KOPT-K1 (cell line): ENCODE measurements at regions not wholly inside any gene's neighbourhood (a gene's known extent, or its start where the extent isn't known, plus 50 kb on each side); places are given as distances from the start of the nearest gene placed in this dataset.

Source experiments
- H3K27ac ChIP-seq: fragments of 200-600 bp; sonication (generic); 2 replicates; pipeline ENCODE4 v1.5.1; 2016; ENCODE audit warnings: antibody characterized with exemption, mild to moderate bottlenecking, low read depth, low read length; ENCODE audit not compliant: poor library complexity, severe bottlenecking
- H3K36me3 ChIP-seq: fragments of 200-600 bp; sonication (generic); 2 replicates; pipeline ENCODE4 v1.5.1; 2017; ENCODE audit warnings: antibody characterized with exemption, mild to moderate bottlenecking, low read length, moderate library complexity; ENCODE audit not compliant: insufficient read depth
- H3K9me3 ChIP-seq: fragments of 200-600 bp; sonication (generic); 2 replicates; pipeline ENCODE4 v1.5.1; 2017; ENCODE audit warnings: antibody characterized with exemption, low read length, mild to moderate bottlenecking; ENCODE audit not compliant: insufficient read depth, poor library complexity, severe bottlenecking

- no peak overlapping the region for H3K27ac ChIP-seq
Observed at GRCh38 chr10:3292636-3293035, 120.1 kb upstream of the PITRM1 start.

GRCh38 chr10:3290550-3290949 is 118.0 kb upstream of the PITRM1 start:
- no peaks in the 10 kb centered on the region for H3K36me3 ChIP-seq
- H3K9me3 ChIP-seq = no peaks in the 10 kb centered on the region
- H3K27ac ChIP-seq = no peak overlapping the region

More at GRCh38 chr10:3292636-3293035, 120.1 kb upstream of the PITRM1 start:
- no peaks in the 10 kb centered on the region for H3K36me3 ChIP-seq
- no peaks in the 10 kb centered on the region for H3K9me3 ChIP-seq

GRCh38 chr10:3287572-3288445 is 115.2 kb upstream of the PITRM1 start:
- Histone ChIP-seq H3K36me3 (no peaks in the 10 kb centered on the region), H3K27ac (no peak overlapping the region), H3K9me3 (no peaks in the 10 kb centered on the region)

- Histone ChIP-seq H3K9me3 (no peaks in the 10 kb centered on the region), H3K36me3 (no peaks in the 10 kb centered on the region), H3K27ac (no peak overlapping the region)
Observed at GRCh38 chr10:3282674-3283017, 110.1 kb upstream of the PITRM1 start.

GRCh38 chr10:3281941-3282673 is 109.5 kb upstream of the PITRM1 start:
- Histone ChIP-seq H3K36me3 (no peaks in the 10 kb centered on the region), H3K9me3 (no peaks in the 10 kb centered on the region), H3K27ac (no peak overlapping the region)

GRCh38 chr10:3278771-3279170 is 106.2 kb upstream of the PITRM1 start:
- Histone ChIP-seq H3K9me3 (no peaks in the 10 kb centered on the region), H3K36me3 (no peaks in the 10 kb centered on the region), H3K27ac (no peak overlapping the region)

GRCh38 chr10:3277566-3277965 is 105.0 kb upstream of the PITRM1 start:
- H3K27ac ChIP-seq = no peak overlapping the region
- no peaks in the 10 kb centered on the region for H3K9me3 ChIP-seq
- no peaks in the 10 kb centered on the region for H3K36me3 ChIP-seq

- H3K27ac ChIP-seq = no peak overlapping the region
- no peaks in the 10 kb centered on the region for H3K9me3 ChIP-seq
- H3K36me3 ChIP-seq = no peaks in the 10 kb centered on the region
Observed at GRCh38 chr10:3274414-3274813, 101.8 kb upstream of the PITRM1 start.

- Histone ChIP-seq H3K9me3 (no peaks in the 10 kb centered on the region), H3K36me3 (no peaks in the 10 kb centered on the region)
Observed at GRCh38 chr10:3273966-3274365, 101.4 kb upstream of the PITRM1 start.

GRCh38 chr10:3272300-3272699 is 99.7 kb upstream of the PITRM1 start:
- H3K27ac ChIP-seq = no peak overlapping the region
- H3K9me3 ChIP-seq = no peaks in the 10 kb centered on the region
- no peaks in the 10 kb centered on the region for H3K36me3 ChIP-seq

More at GRCh38 chr10:3273966-3274365, 101.4 kb upstream of the PITRM1 start:
- H3K27ac ChIP-seq = no peak overlapping the region

GRCh38 chr10:3271354-3272115 is 99.0 kb upstream of the PITRM1 start:
- Histone ChIP-seq H3K36me3 (no peaks in the 10 kb centered on the region), H3K27ac (no peak overlapping the region), H3K9me3 (no peaks in the 10 kb centered on the region)

- Histone ChIP-seq H3K36me3 (no peaks in the 10 kb centered on the region), H3K9me3 (no peaks in the 10 kb centered on the region), H3K27ac (no peak overlapping the region)
Observed at GRCh38 chr10:3270577-3271316, 98.2 kb upstream of the PITRM1 start.

- H3K36me3 ChIP-seq = no peaks in the 10 kb centered on the region
- H3K27ac ChIP-seq = no peak overlapping the region
- no peaks in the 10 kb centered on the region for H3K9me3 ChIP-seq
Observed at GRCh38 chr10:3268025-3268424, 95.4 kb upstream of the PITRM1 start.

GRCh38 chr10:3265088-3265487 is 92.5 kb upstream of the PITRM1 start:
- no peak overlapping the region for H3K27ac ChIP-seq
- no peaks in the 10 kb centered on the region for H3K36me3 ChIP-seq

More at GRCh38 chr10:3265088-3265487, 92.5 kb upstream of the PITRM1 start:
- no peaks in the 10 kb centered on the region for H3K9me3 ChIP-seq
